NB4 (cell line): ENCODE measurements at regions not wholly inside any gene's neighbourhood (a gene's known extent, or its start where the extent isn't known, plus 50 kb on each side); places are given as distances from the start of the nearest gene placed in this dataset.

Source experiments
- POLR2A ChIP-seq: IDR thresholded peaks from 2 replicates; pipeline ENCODE4 v1.6.1; 2011; ENCODE audit warnings: mild to moderate bottlenecking; ENCODE audit not compliant: insufficient read length; ENCODE audit errors: extremely low read depth
- TF ChIP-seq, protein P1 (sequence below): IDR thresholded peaks from one replicate; pipeline ENCODE4 v1.5.1; 2012; ENCODE audit warnings: low read depth, low read length

GRCh38 chr10:63801166-63801565 lies 280.0 kb downstream of the REEP3 start:
- TF ChIP-seq, protein P1, sequence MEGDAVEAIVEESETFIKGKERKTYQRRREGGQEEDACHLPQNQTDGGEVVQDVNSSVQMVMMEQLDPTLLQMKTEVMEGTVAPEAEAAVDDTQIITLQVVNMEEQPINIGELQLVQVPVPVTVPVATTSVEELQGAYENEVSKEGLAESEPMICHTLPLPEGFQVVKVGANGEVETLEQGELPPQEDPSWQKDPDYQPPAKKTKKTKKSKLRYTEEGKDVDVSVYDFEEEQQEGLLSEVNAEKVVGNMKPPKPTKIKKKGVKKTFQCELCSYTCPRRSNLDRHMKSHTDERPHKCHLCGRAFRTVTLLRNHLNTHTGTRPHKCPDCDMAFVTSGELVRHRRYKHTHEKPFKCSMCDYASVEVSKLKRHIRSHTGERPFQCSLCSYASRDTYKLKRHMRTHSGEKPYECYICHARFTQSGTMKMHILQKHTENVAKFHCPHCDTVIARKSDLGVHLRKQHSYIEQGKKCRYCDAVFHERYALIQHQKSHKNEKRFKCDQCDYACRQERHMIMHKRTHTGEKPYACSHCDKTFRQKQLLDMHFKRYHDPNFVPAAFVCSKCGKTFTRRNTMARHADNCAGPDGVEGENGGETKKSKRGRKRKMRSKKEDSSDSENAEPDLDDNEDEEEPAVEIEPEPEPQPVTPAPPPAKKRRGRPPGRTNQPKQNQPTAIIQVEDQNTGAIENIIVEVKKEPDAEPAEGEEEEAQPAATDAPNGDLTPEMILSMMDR, result no peak
- TF ChIP-seq POLR2A, result no peak
